ENCODE measurements at regions not wholly inside any gene's neighbourhood (a gene's known extent, or its start where the extent isn't known, plus 50 kb on each side); places are given as distances from the start of the nearest gene placed in this dataset.

DNA sequence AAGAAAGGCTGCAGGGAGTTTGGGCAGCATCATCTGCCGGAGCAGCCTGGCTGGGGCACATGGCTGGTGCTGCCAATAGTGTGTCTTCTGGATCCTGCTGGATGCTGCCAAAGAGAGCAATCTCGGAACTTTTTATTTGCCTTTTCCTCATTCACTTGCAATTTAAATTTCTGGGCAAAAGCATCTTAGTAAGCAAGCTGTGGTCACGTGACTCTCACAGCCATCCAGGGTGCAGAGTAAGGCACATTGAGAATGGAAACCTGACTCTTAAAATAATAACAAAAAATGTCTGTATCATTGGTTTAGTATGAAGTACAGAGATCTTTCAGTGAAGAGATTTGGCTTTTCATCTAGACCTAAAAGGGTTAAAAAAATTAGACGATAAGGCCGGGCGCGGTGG, 910.3 kb downstream of the STIM2 start:
- TF ChIP-seq ZNF114 (CRISPR knock-in tag; IDR thresholded peaks at IDR 0.05) (no peak), STAT1 (IDR thresholded peaks at IDR 0.05; ENCODE audit: unreplicated experiment) (no peak), EZH2phosphoT487 (IDR thresholded peaks at IDR 0.05; ENCODE audit: unreplicated experiment) (no peak), ZNF331 (CRISPR knock-in tag; IDR thresholded peaks at IDR 0.05; ENCODE audit: low read depth) (no peak), POLR2AphosphoS5 (IDR thresholded peaks at IDR 0.05; ENCODE audit: low read depth) (no peak), NANOG (IDR thresholded peaks at IDR 0.05; ENCODE audit: borderline replicate concordance) (no peak), EZH2 (IDR thresholded peaks at IDR 0.05; ENCODE audit: low read depth, unreplicated experiment) (no peak), JUNB (IDR thresholded peaks at IDR 0.05; ENCODE audit: unreplicated experiment) (no peak), CREB1 (CRISPR knock-in tag; IDR thresholded peaks at IDR 0.05; ENCODE audit: low read depth) (no peak)
- TF ChIP-seq, protein P1, sequence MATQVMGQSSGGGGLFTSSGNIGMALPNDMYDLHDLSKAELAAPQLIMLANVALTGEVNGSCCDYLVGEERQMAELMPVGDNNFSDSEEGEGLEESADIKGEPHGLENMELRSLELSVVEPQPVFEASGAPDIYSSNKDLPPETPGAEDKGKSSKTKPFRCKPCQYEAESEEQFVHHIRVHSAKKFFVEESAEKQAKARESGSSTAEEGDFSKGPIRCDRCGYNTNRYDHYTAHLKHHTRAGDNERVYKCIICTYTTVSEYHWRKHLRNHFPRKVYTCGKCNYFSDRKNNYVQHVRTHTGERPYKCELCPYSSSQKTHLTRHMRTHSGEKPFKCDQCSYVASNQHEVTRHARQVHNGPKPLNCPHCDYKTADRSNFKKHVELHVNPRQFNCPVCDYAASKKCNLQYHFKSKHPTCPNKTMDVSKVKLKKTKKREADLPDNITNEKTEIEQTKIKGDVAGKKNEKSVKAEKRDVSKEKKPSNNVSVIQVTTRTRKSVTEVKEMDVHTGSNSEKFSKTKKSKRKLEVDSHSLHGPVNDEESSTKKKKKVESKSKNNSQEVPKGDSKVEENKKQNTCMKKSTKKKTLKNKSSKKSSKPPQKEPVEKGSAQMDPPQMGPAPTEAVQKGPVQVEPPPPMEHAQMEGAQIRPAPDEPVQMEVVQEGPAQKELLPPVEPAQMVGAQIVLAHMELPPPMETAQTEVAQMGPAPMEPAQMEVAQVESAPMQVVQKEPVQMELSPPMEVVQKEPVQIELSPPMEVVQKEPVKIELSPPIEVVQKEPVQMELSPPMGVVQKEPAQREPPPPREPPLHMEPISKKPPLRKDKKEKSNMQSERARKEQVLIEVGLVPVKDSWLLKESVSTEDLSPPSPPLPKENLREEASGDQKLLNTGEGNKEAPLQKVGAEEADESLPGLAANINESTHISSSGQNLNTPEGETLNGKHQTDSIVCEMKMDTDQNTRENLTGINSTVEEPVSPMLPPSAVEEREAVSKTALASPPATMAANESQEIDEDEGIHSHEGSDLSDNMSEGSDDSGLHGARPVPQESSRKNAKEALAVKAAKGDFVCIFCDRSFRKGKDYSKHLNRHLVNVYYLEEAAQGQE (IDR thresholded peaks at IDR 0.05; ENCODE audit: unreplicated experiment) = no peak
- TF ChIP-seq, protein P2, sequence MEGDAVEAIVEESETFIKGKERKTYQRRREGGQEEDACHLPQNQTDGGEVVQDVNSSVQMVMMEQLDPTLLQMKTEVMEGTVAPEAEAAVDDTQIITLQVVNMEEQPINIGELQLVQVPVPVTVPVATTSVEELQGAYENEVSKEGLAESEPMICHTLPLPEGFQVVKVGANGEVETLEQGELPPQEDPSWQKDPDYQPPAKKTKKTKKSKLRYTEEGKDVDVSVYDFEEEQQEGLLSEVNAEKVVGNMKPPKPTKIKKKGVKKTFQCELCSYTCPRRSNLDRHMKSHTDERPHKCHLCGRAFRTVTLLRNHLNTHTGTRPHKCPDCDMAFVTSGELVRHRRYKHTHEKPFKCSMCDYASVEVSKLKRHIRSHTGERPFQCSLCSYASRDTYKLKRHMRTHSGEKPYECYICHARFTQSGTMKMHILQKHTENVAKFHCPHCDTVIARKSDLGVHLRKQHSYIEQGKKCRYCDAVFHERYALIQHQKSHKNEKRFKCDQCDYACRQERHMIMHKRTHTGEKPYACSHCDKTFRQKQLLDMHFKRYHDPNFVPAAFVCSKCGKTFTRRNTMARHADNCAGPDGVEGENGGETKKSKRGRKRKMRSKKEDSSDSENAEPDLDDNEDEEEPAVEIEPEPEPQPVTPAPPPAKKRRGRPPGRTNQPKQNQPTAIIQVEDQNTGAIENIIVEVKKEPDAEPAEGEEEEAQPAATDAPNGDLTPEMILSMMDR (conservative IDR thresholded peaks at IDR 0.05; ENCODE audit: low read depth in 2 of 2) = no peak
- TF ChIP-seq, protein P3, sequence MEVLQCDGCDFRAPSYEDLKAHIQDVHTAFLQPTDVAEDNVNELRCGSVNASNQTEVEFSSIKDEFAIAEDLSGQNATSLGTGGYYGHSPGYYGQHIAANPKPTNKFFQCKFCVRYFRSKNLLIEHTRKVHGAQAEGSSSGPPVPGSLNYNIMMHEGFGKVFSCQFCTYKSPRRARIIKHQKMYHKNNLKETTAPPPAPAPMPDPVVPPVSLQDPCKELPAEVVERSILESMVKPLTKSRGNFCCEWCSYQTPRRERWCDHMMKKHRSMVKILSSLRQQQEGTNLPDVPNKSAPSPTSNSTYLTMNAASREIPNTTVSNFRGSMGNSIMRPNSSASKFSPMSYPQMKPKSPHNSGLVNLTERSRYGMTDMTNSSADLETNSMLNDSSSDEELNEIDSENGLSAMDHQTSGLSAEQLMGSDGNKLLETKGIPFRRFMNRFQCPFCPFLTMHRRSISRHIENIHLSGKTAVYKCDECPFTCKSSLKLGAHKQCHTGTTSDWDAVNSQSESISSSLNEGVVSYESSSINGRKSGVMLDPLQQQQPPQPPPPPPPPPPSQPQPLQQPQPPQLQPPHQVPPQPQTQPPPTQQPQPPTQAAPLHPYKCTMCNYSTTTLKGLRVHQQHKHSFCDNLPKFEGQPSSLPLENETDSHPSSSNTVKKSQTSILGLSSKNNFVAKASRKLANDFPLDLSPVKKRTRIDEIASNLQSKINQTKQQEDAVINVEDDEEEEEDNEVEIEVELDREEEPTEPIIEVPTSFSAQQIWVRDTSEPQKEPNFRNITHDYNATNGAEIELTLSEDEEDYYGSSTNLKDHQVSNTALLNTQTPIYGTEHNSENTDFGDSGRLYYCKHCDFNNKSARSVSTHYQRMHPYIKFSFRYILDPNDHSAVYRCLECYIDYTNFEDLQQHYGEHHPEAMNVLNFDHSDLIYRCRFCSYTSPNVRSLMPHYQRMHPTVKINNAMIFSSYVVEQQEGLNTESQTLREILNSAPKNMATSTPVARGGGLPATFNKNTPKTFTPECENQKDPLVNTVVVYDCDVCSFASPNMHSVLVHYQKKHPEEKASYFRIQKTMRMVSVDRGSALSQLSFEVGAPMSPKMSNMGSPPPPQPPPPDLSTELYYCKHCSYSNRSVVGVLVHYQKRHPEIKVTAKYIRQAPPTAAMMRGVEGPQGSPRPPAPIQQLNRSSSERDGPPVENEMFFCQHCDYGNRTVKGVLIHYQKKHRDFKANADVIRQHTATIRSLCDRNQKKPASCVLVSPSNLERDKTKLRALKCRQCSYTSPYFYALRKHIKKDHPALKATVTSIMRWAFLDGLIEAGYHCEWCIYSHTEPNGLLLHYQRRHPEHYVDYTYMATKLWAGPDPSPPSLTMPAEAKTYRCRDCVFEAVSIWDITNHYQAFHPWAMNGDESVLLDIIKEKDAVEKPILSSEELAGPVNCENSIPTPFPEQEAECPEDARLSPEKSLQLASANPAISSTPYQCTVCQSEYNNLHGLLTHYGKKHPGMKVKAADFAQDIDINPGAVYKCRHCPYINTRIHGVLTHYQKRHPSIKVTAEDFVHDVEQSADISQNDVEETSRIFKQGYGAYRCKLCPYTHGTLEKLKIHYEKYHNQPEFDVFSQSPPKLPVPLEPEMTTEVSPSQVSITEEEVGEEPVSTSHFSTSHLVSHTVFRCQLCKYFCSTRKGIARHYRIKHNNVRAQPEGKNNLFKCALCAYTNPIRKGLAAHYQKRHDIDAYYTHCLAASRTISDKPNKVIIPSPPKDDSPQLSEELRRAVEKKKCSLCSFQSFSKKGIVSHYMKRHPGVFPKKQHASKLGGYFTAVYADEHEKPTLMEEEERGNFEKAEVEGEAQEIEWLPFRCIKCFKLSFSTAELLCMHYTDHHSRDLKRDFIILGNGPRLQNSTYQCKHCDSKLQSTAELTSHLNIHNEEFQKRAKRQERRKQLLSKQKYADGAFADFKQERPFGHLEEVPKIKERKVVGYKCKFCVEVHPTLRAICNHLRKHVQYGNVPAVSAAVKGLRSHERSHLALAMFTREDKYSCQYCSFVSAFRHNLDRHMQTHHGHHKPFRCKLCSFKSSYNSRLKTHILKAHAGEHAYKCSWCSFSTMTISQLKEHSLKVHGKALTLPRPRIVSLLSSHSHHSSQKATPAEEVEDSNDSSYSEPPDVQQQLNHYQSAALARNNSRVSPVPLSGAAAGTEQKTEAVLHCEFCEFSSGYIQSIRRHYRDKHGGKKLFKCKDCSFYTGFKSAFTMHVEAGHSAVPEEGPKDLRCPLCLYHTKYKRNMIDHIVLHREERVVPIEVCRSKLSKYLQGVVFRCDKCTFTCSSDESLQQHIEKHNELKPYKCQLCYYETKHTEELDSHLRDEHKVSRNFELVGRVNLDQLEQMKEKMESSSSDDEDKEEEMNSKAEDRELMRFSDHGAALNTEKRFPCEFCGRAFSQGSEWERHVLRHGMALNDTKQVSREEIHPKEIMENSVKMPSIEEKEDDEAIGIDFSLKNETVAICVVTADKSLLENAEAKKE (CRISPR knock-in tag; IDR thresholded peaks at IDR 0.05) = no peak
- TF ChIP-seq, protein P4, sequence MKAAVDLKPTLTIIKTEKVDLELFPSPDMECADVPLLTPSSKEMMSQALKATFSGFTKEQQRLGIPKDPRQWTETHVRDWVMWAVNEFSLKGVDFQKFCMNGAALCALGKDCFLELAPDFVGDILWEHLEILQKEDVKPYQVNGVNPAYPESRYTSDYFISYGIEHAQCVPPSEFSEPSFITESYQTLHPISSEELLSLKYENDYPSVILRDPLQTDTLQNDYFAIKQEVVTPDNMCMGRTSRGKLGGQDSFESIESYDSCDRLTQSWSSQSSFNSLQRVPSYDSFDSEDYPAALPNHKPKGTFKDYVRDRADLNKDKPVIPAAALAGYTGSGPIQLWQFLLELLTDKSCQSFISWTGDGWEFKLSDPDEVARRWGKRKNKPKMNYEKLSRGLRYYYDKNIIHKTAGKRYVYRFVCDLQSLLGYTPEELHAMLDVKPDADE (IDR thresholded peaks at IDR 0.05) = no peak
- Histone ChIP-seq H3K27ac (ENCODE audit: low read depth) (no peak overlapping the region), H3K4me3 (no peak overlapping the region), H3K9me2 (ENCODE audit: insufficient read depth) (no peaks in the 10 kb centered on the region), H3K36me3 (ENCODE audit: insufficient read depth) (no peaks in the 10 kb centered on the region), H3K27me3 (ENCODE audit: insufficient read depth) (no peaks in the 10 kb centered on the region), H3K4me2 (no peak overlapping the region), H3F3A (replicated peaks; ENCODE audit: low read depth) (no peaks in the 10 kb centered on the region), H3K4me1 (ENCODE audit: insufficient read depth) (no peaks in the 10 kb centered on the region), H3K79me2 (replicated peaks; ENCODE audit: insufficient read depth) (no peaks in the 10 kb centered on the region), H2AFZ (no peak overlapping the region), H4K20me1 (replicated peaks; ENCODE audit: insufficient read depth) (no peaks in the 10 kb centered on the region)
- ATAC-seq = no peak
- DNase-seq (ENCODE audit: low spot score) = no peak
- no peaks in the 10 kb centered on the region for H3K36me3 Mint-ChIP-seq (ENCODE audit: low read depth)
- no peaks in the 10 kb centered on the region for H3K9me3 Mint-ChIP-seq
- no peaks in the 10 kb centered on the region for H3K27me3 Mint-ChIP-seq (ENCODE audit: insufficient read depth, low read depth, poor library complexity)
- H3K4me3 Mint-ChIP-seq = no peak overlapping the region
- peaks cover 3% of the 10 kb centered on the region; the same call in 1 of the 3 replicates for H3K4me1 Mint-ChIP-seq
- no peak overlapping the region for H3K27ac Mint-ChIP-seq
